H9 (cell line): ENCODE measurements at regions not wholly inside any gene's neighbourhood (a gene's known extent, or its start where the extent isn't known, plus 50 kb on each side); places are given as distances from the start of the nearest gene placed in this dataset.

ENCODE experiments used
- DNase-seq: peaks from one replicate; pipeline ENCODE4 v3.0.0-alpha.2; 2017
- H2AFZ ChIP-seq: one replicate; pipeline ENCODE4 v1.6.1; 2013; ENCODE audit warnings: mild to moderate bottlenecking, low read length, control low read depth, moderate library complexity
- H2AK5ac ChIP-seq: 2 replicates; pipeline ENCODE4 v1.6.1; 2013; ENCODE audit warnings: low read length, control low read depth, mixed read lengths; ENCODE audit not compliant: insufficient read length
- H2BK120ac ChIP-seq: one replicate; pipeline ENCODE4 v1.6.1; 2013; ENCODE audit warnings: low read depth, mild to moderate bottlenecking, low read length, control low read depth, inconsistent platforms; ENCODE audit not compliant: poor library complexity, severe bottlenecking
- H2BK12ac ChIP-seq: 2 replicates; pipeline ENCODE4 v1.6.1; 2013; ENCODE audit warnings: low read length, control low read depth, mixed read lengths, low read depth; ENCODE audit not compliant: insufficient read length
- H2BK15ac ChIP-seq: 2 replicates; pipeline ENCODE4 v1.6.1; 2013; ENCODE audit warnings: low read depth, low read length, control low read depth
- H2BK20ac ChIP-seq: one replicate; pipeline ENCODE4 v1.6.1; 2013; ENCODE audit warnings: low read depth, mild to moderate bottlenecking, low read length, control low read depth, inconsistent platforms; ENCODE audit not compliant: poor library complexity, severe bottlenecking
- H2BK5ac ChIP-seq: 2 replicates; pipeline ENCODE4 v1.6.1; 2013; ENCODE audit warnings: low read length, control low read depth, mixed read lengths; ENCODE audit not compliant: insufficient read length
- H3K14ac ChIP-seq: 2 replicates; pipeline ENCODE4 v1.6.1; 2013; ENCODE audit warnings: low read length, control low read depth; ENCODE audit not compliant: insufficient read depth
- H3K18ac ChIP-seq: 2 replicates; pipeline ENCODE4 v1.6.1; 2013; ENCODE audit warnings: low read depth, mild to moderate bottlenecking, mixed read lengths, low read length, control low read depth; ENCODE audit not compliant: insufficient read length
- H3K23ac ChIP-seq: 2 replicates; pipeline ENCODE4 v1.6.1; 2013; ENCODE audit warnings: low read length, control low read depth, mixed read lengths, low read depth; ENCODE audit not compliant: insufficient read length
- H3K23me2 ChIP-seq: 2 replicates; pipeline ENCODE4 v1.6.1; 2013; ENCODE audit warnings: low read depth, mild to moderate bottlenecking, mixed read lengths, low read length, control low read depth; ENCODE audit not compliant: insufficient read length, poor library complexity, severe bottlenecking
- H3K27ac ChIP-seq: 2 replicates; pipeline ENCODE4 v1.5.1; 2013; ENCODE audit warnings: low read length, control low read depth, mixed read lengths, low read depth; ENCODE audit not compliant: insufficient read length
- H3K27me3 ChIP-seq: 2 replicates; pipeline ENCODE4 v1.6.1; 2013; ENCODE audit warnings: low read length, control low read depth, inconsistent platforms; ENCODE audit not compliant: insufficient read depth
- H3K4ac ChIP-seq: 2 replicates; pipeline ENCODE4 v1.6.1; 2013; ENCODE audit warnings: low read depth, mild to moderate bottlenecking, control low read depth, inconsistent platforms, low read length, moderate library complexity
- H3K4me1 ChIP-seq: 2 replicates; pipeline ENCODE4 v1.6.1; 2013; ENCODE audit warnings: low read length, control low read depth, inconsistent platforms; ENCODE audit not compliant: insufficient read depth
- H3K4me2 ChIP-seq: 2 replicates; pipeline ENCODE4 v1.6.1; 2013; ENCODE audit warnings: low read length, control low read depth, mixed read lengths; ENCODE audit not compliant: insufficient read length, insufficient read depth
- H3K56ac ChIP-seq: 2 replicates; pipeline ENCODE4 v1.6.1; 2013; ENCODE audit warnings: low read depth, mild to moderate bottlenecking, mixed read lengths, low read length, control low read depth; ENCODE audit not compliant: insufficient read length
- H3K79me1 ChIP-seq: 2 replicates; pipeline ENCODE4 v1.6.1; 2013; ENCODE audit warnings: low read depth, mild to moderate bottlenecking, moderate library complexity, low read length, control low read depth, inconsistent platforms; ENCODE audit not compliant: insufficient read depth, poor library complexity, severe bottlenecking
- H3K79me2 ChIP-seq: 2 replicates; pipeline ENCODE4 v1.6.1; 2013; ENCODE audit warnings: low read length, control low read depth, inconsistent platforms; ENCODE audit not compliant: insufficient read depth
- H3K9ac ChIP-seq: 2 replicates; pipeline ENCODE4 v1.6.1; 2013; ENCODE audit warnings: low read length, control low read depth, mixed read lengths; ENCODE audit not compliant: insufficient read length; ENCODE audit errors: extremely low read depth
- H3K9me3 ChIP-seq: one replicate; pipeline ENCODE4 v1.6.1; 2013; ENCODE audit warnings: low read depth, low read length, inconsistent platforms; ENCODE audit not compliant: control insufficient read depth
- H3T11ph ChIP-seq: one replicate; pipeline ENCODE4 v1.6.1; 2013; ENCODE audit warnings: mild to moderate bottlenecking, low read length, control low read depth, inconsistent platforms
- H4K20me1 ChIP-seq: one replicate; pipeline ENCODE4 v1.6.1; 2013; ENCODE audit not compliant: control insufficient read depth, insufficient read length, insufficient read depth
- H4K5ac ChIP-seq: 2 replicates; pipeline ENCODE4 v1.6.1; 2013; ENCODE audit warnings: low read depth, mild to moderate bottlenecking, mixed read lengths, low read length, control low read depth; ENCODE audit not compliant: insufficient read length
- H4K8ac ChIP-seq: replicated peaks from 2 replicates; pipeline ENCODE4 v1.6.1; 2013; ENCODE audit warnings: low read length, control low read depth, mixed read lengths, low read depth; ENCODE audit not compliant: insufficient read length
- H4K91ac ChIP-seq: 2 replicates; pipeline ENCODE4 v1.6.1; 2013; ENCODE audit warnings: low read depth, mild to moderate bottlenecking, moderate library complexity, mixed read lengths, low read length, control low read depth; ENCODE audit not compliant: insufficient read length
- H3K27ac Mint-ChIP-seq, 3 experiments: 2 replicates in 2 of 3; 3 replicates in 1 of 3; pipeline ENCODE4 v1.8.0; 2020 to 2021; ENCODE audit warnings: mixed read lengths in 3 of 3, mild to moderate bottlenecking in 1 of 3, moderate library complexity in 1 of 3
- H3K27me3 Mint-ChIP-seq: 2 replicates; pipeline ENCODE4 v1.8.0; 2021; ENCODE audit warnings: low read depth, mild to moderate bottlenecking, moderate library complexity, mixed read lengths
- H3K36me3 Mint-ChIP-seq, 3 experiments: 2 replicates in 2 of 3; 3 replicates in 1 of 3; pipeline ENCODE4 v1.8.0; 2020 to 2021; ENCODE audit warnings: low read depth in 3 of 3, mixed read lengths in 3 of 3; ENCODE audit not compliant: insufficient read depth in 1 of 3
- H3K4me1 Mint-ChIP-seq, 2 experiments: 2 replicates each; pipeline ENCODE4 v1.8.0; 2020; ENCODE audit warnings: mixed read lengths in 2 of 2
- H3K4me3 Mint-ChIP-seq, 2 experiments: 2 replicates in 1 of 2; 3 replicates in 1 of 2; pipeline ENCODE4 v1.8.0; 2020 to 2021; ENCODE audit warnings: mild to moderate bottlenecking in 2 of 2, mixed read lengths in 2 of 2, moderate library complexity in 1 of 2
- H3K9me3 Mint-ChIP-seq, 2 experiments: 2 replicates in 1 of 2; 3 replicates in 1 of 2; pipeline ENCODE4 v1.8.0; 2020; ENCODE audit warnings: mild to moderate bottlenecking in 2 of 2, mixed read lengths in 2 of 2, moderate library complexity in 1 of 2
- CTCF ChIP-seq: fragments of 200-600 bp; sonication (generic); conservative IDR thresholded peaks from 3 replicates; pipeline ENCODE4 v1.8.0; 2021; ENCODE audit warnings: antibody characterized with exemption, mild to moderate bottlenecking
- WGBS: extraction: QIAGEN DNeasy Blood & Tissue Kit; methylation state at CpG from one replicate; pipeline ENCODE4 v1.1.7; 2013; ENCODE audit warnings: missing lambda C conversion rate, low lambda C conversion rate, mixed read lengths; ENCODE audit not compliant: insufficient read length; ENCODE audit errors: extremely low coverage; 5-methylcytosine and 5-hydroxymethylcytosine counted together

GRCh38 chr2:236802862-236803261 lies 233.2 kb downstream of the ACKR3 start:
- no peaks in the 10 kb centered on the region for H3K23me2 ChIP-seq
- WGBS: no CpG with 5 or more reads among the region's 6 CpGs
- no peak overlapping the region for H2AFZ ChIP-seq
- no peak overlapping the region for H3K4ac ChIP-seq
- H3K27me3 ChIP-seq: no peaks in the 10 kb centered on the region
- H2BK15ac ChIP-seq: no peak overlapping the region
- Mint-ChIP-seq H3K4me1 (peaks cover 5 to 7% of the 10 kb centered on the region in 2 experiments), H3K27ac (no peak overlapping the region), H3K9me3 (peaks cover 8 to 9% of the 10 kb centered on the region in 2 experiments), H3K36me3 (peaks cover 5 to 13% (median 7%) of the 10 kb centered on the region in 3 experiments; a peak in 6 of 7 replicates), H3K4me3 (no peak overlapping the region), H3K27me3 (peaks cover 2% of the 10 kb centered on the region)
- H3K79me2 ChIP-seq: no peaks in the 10 kb centered on the region
- H4K8ac ChIP-seq: no peak overlapping the region
- no peak overlapping the region for H3K14ac ChIP-seq
- no peak overlapping the region for H3K9ac ChIP-seq
- no peaks in the 10 kb centered on the region for H3K79me1 ChIP-seq
- H3K18ac ChIP-seq: no peak overlapping the region
- H3K4me1 ChIP-seq: no peaks in the 10 kb centered on the region
- no peak overlapping the region for H3K56ac ChIP-seq
- no peak overlapping the region for H4K5ac ChIP-seq
- no peak for TF ChIP-seq CTCF
- H4K91ac ChIP-seq: no peak overlapping the region
- no peaks in the 10 kb centered on the region for H3K9me3 ChIP-seq
- H2BK5ac ChIP-seq: no peak overlapping the region
- no peak overlapping the region for H3K4me2 ChIP-seq
- no peak overlapping the region for H2AK5ac ChIP-seq
- H4K20me1 ChIP-seq: no peaks in the 10 kb centered on the region
- no peak overlapping the region for H3K23ac ChIP-seq
- DNase-seq: no peak
- H2BK12ac ChIP-seq: no peak overlapping the region
- no peak overlapping the region for H2BK20ac ChIP-seq
- no peak overlapping the region for H3K27ac ChIP-seq
- H2BK120ac ChIP-seq: no peak overlapping the region
- no peak overlapping the region for H3T11ph ChIP-seq
